OCI-LY7 (cell line): ENCODE measurements at regions not wholly inside any gene's neighbourhood (a gene's known extent, or its start where the extent isn't known, plus 50 kb on each side); places are given as distances from the start of the nearest gene placed in this dataset.

Experiments used
- BruUV-seq: library from RNA; stranded (reverse); fragments of 400-500 nt; replicated peaks from 2 replicates; lab custom pipeline; 2021; lab: Mats Ljungman, UMichigan
- CTCF ChIA-PET: fragments of 300-600 bp; sonication (Branson Sonifier 250); formaldehyde crosslinking; loops from one replicate; lab custom pipeline; 2022; ENCODE audit warnings: antibody characterized with exemption; ENCODE audit not compliant: unreplicated experiment; lab: Charles Lee
- POLR2A ChIA-PET: fragments of 300-600 bp; sonication (Branson Sonifier 250); formaldehyde crosslinking; loops from one replicate; lab custom pipeline; 2022; ENCODE audit warnings: antibody characterized with exemption; lab: Charles Lee
- DNase-seq: peaks from one replicate; pipeline ENCODE4 v3.0.0-alpha.2; 2015; ENCODE audit warnings: low spot score
- H2AFZ ChIP-seq: fragments of 200-600 bp; sonication (generic), shearing (Covaris generic); 2 replicates; pipeline ENCODE4 v1.6.1; 2014; ENCODE audit warnings: mild to moderate bottlenecking, antibody characterized with exemption, low read length, moderate library complexity
- H3K27ac ChIP-seq: fragments of 200-600 bp; sonication (generic); 2 replicates; pipeline ENCODE4 v1.5.1; 2014; ENCODE audit warnings: mixed run types, low read depth, mild to moderate bottlenecking, moderate library complexity, low read length, inconsistent platforms; ENCODE audit not compliant: poor library complexity, severe bottlenecking
- H3K36me3 ChIP-seq: fragments of 200-600 bp; sonication (generic); 2 replicates; pipeline ENCODE4 v1.6.1; 2014; ENCODE audit warnings: mild to moderate bottlenecking, antibody characterized with exemption, low read length, moderate library complexity, mixed read lengths; ENCODE audit not compliant: insufficient read depth
- H3K4me1 ChIP-seq: fragments of 200-600 bp; sonication (generic); 2 replicates; pipeline ENCODE4 v1.5.1; 2014; ENCODE audit warnings: mild to moderate bottlenecking, low read length; ENCODE audit not compliant: insufficient read depth, poor library complexity, severe bottlenecking
- H3K4me2 ChIP-seq: fragments of 200-600 bp; sonication (generic); 2 replicates; pipeline ENCODE4 v1.6.1; 2014; ENCODE audit warnings: mild to moderate bottlenecking, low read length
- H3K4me3 ChIP-seq: fragments of 200-600 bp; sonication (generic); 2 replicates; pipeline ENCODE4 v1.5.1; 2014; ENCODE audit warnings: mild to moderate bottlenecking, low read depth, low read length; ENCODE audit not compliant: poor library complexity, severe bottlenecking
- H3K79me2 ChIP-seq: fragments of 200-600 bp; sonication (generic); 2 replicates; pipeline ENCODE4 v1.6.1; 2016; ENCODE audit warnings: low read depth, mild to moderate bottlenecking, low read length, moderate library complexity, mixed read lengths; ENCODE audit not compliant: insufficient read depth
- H3K9me2 ChIP-seq: fragments of 200-600 bp; sonication (generic); 2 replicates; pipeline ENCODE4 v1.6.1; 2016; ENCODE audit warnings: mild to moderate bottlenecking, low read length, mixed read lengths; ENCODE audit not compliant: insufficient read depth
- H3K9me3 ChIP-seq: fragments of 200-600 bp; sonication (generic); 2 replicates; pipeline ENCODE4 v1.6.1; 2014; ENCODE audit warnings: mild to moderate bottlenecking, mixed run types, low read length, mixed read lengths
- H4K20me1 ChIP-seq: fragments of 200-600 bp; sonication (generic); 2 replicates; pipeline ENCODE4 v1.6.1; 2014; ENCODE audit warnings: mild to moderate bottlenecking, antibody characterized with exemption, low read length, moderate library complexity, mixed read lengths; ENCODE audit not compliant: insufficient read depth
- CTCF ChIP-seq: fragments of 200-600 bp; sonication (generic); conservative IDR thresholded peaks from 2 replicates; pipeline ENCODE4 v1.5.1; 2014; ENCODE audit warnings: mild to moderate bottlenecking, antibody characterized with exemption, low read length, moderate library complexity, mixed read lengths
- EZH2phosphoT487 ChIP-seq: fragments of 200-600 bp; sonication (generic); IDR thresholded peaks from 2 replicates; pipeline ENCODE4 v1.6.1; 2018; ENCODE audit warnings: low read depth, borderline replicate concordance, mild to moderate bottlenecking, mixed run types, antibody characterized with exemption, low read length, moderate library complexity, mixed read lengths
- intact Hi-C: fragments of 100-400 bp; cut with micrococcal nuclease; formaldehyde crosslinking; loops from one replicate; pipeline ENCODE4 v1.10.0; 2022; ENCODE audit not compliant: unreplicated experiment

- no peak overlapping the region; the same call in 1 of the 2 replicates for H2AFZ ChIP-seq
- H3K27ac ChIP-seq = no peak overlapping the region
- peak overlapping the region; percentile 82 for H3K4me3 ChIP-seq
- POLR2A ChIA-PET = interaction anchor here (1.0 to 2.2 kb wide), 5 partner anchors 36 to 53 kb away, joined by 3 to 8 read pairs (median 6); no protein-coding TSS in a partner anchor
- peaks cover 7% of the 10 kb centered on the region for H3K4me1 ChIP-seq
- H3K79me2 ChIP-seq = peaks cover 5% of the 10 kb centered on the region; the same call in 1 of the 2 replicates
- no peaks in the 10 kb centered on the region for H3K9me2 ChIP-seq
- TF ChIP-seq CTCF = no peak
- no peak for TF ChIP-seq EZH2phosphoT487
- CTCF ChIA-PET = interaction anchor here (1.0 kb wide), 1 partner anchor 63 kb away, joined by 3 read pairs; no protein-coding TSS in a partner anchor
- no peaks in the 10 kb centered on the region for H3K36me3 ChIP-seq
- peaks cover 9% of the 10 kb centered on the region; the same call in 1 of the 2 replicates for H4K20me1 ChIP-seq
- BruUV-seq = no TSS peak
- no peak for DNase-seq
- H3K9me3 ChIP-seq = no peaks in the 10 kb centered on the region
- intact Hi-C loops = loop anchor here (5.0 kb wide), 1 partner anchor 633 kb away; the partner anchor contains the start of gene TNKS2
- H3K4me2 ChIP-seq = peak overlapping the region; percentile 74
These were observed 55.9 kb upstream of the PCGF5 start for GRCh38 chr10:91164520-91165065.

GRCh38 chr10:91167406-91167805 lies 53.1 kb upstream of the PCGF5 start:
- Histone ChIP-seq H3K4me3 (no peak overlapping the region), H3K4me1 (peaks cover 5% of the 10 kb centered on the region), H3K79me2 (peaks cover 5% of the 10 kb centered on the region; the same call in 1 of the 2 replicates), H3K27ac (no peak overlapping the region), H3K36me3 (no peaks in the 10 kb centered on the region), H3K9me2 (no peaks in the 10 kb centered on the region), H3K4me2 (no peak overlapping the region), H2AFZ (no peak overlapping the region), H3K9me3 (no peaks in the 10 kb centered on the region), H4K20me1 (peaks cover 9% of the 10 kb centered on the region; the same call in 1 of the 2 replicates)
- intact Hi-C loops = no loop called here
- TF ChIP-seq CTCF (no peak), EZH2phosphoT487 (no peak)
- ChIA-PET POLR2A (interaction anchor here (0.8 kb wide), 1 partner anchor 16 kb away, joined by 3 read pairs; no protein-coding TSS in a partner anchor), CTCF (no interaction called here)
- no peak for DNase-seq
- no TSS peak for BruUV-seq

GRCh38 chr10:91170418-91170817 lies 50.0 kb upstream of the PCGF5 start:
- TF ChIP-seq CTCF (no peak), EZH2phosphoT487 (no peak)
- Histone ChIP-seq H3K9me2 (no peaks in the 10 kb centered on the region), H4K20me1 (no peaks in the 10 kb centered on the region), H3K79me2 (no peaks in the 10 kb centered on the region), H3K4me2 (no peak overlapping the region), H3K9me3 (no peaks in the 10 kb centered on the region), H3K4me3 (no peak overlapping the region), H3K4me1 (no peaks in the 10 kb centered on the region), H3K27ac (no peak overlapping the region), H2AFZ (no peak overlapping the region), H3K36me3 (no peaks in the 10 kb centered on the region)
- intact Hi-C loops = no loop called here
- POLR2A ChIA-PET = no interaction called here
- no peak for DNase-seq
- no TSS peak for BruUV-seq
- CTCF ChIA-PET = no interaction called here
